ENCODE measurements at regions not wholly inside any gene's neighbourhood (a gene's known extent, or its start where the extent isn't known, plus 50 kb on each side); places are given as distances from the start of the nearest gene placed in this dataset.

GRCh38 chr11:116537121-116537520, 235.7 kb downstream of the BUD13 start:
- POLR2A ChIA-PET: no interaction called here
- Mint-ChIP-seq H3K27me3 (ENCODE audit: insufficient read depth, unreplicated experiment) (peaks cover 36% of the 10 kb centered on the region), H3K4me1 (ENCODE audit: low read depth, unreplicated experiment) (no peaks in the 10 kb centered on the region), H3K36me3 (ENCODE audit: insufficient read depth, unreplicated experiment) (no peaks in the 10 kb centered on the region), H3K9me3 (ENCODE audit: unreplicated experiment) (no peaks in the 10 kb centered on the region), H3K4me3 (ENCODE audit: unreplicated experiment) (no peak overlapping the region), H3K27ac (ENCODE audit: unreplicated experiment) (no peak overlapping the region)
- intact Hi-C loops (cut with micrococcal nuclease; ENCODE audit: unreplicated experiment): no loop called here
- Histone ChIP-seq H3K4me1 (no peaks in the 10 kb centered on the region), H3K27me3 (replicated peaks; ENCODE audit: control insufficient read depth, insufficient read depth, low read length) (peaks cover 9% of the 10 kb centered on the region), H3K9me3 (no peaks in the 10 kb centered on the region; the same call in 1 of the 2 replicates), H3K4me3 (ENCODE audit: low read depth, low read length) (no peak overlapping the region), H3K36me3 (ENCODE audit: control insufficient read depth, insufficient read depth, low read length) (no peaks in the 10 kb centered on the region)
- CTCF ChIA-PET: no interaction called here
- no peak for TF ChIP-seq CTCF (IDR thresholded peaks at IDR 0.05; ENCODE audit: insufficient read depth in 1 of 2, low read depth in 1 of 2, low read length in 1 of 2, severe bottlenecking in 1 of 2, unreplicated experiment in 1 of 2)
- peak in 1 of 2 experiments; percentile 30 for DNase-seq
- no TSS peak for BruUV-seq (replicated peaks)

DNA sequence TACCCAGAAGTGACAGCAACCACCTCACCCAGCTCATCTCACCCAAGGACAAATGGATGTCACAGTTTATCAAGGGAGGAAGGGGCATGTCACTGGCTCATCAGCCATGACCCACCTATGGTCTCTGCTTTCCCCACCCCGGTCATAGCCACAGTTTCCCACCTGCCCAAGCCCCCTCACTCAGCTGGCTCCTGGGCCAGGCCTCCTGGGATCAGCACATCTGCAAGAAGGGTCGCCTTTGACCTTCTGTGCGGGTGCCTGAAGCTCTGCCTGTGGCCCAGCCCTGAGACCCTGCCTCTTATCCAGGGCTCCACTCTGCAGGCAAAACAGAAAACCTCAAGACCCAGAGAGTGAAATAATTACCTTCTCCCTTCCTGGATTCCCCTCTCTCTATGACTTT, 236.4 kb downstream of the BUD13 start:
- Mint-ChIP-seq H3K36me3 (ENCODE audit: insufficient read depth, unreplicated experiment) (no peaks in the 10 kb centered on the region), H3K4me3 (ENCODE audit: unreplicated experiment) (no peak overlapping the region), H3K27me3 (ENCODE audit: insufficient read depth, unreplicated experiment) (peaks cover 41% of the 10 kb centered on the region), H3K27ac (ENCODE audit: unreplicated experiment) (no peak overlapping the region), H3K9me3 (ENCODE audit: unreplicated experiment) (no peaks in the 10 kb centered on the region), H3K4me1 (ENCODE audit: low read depth, unreplicated experiment) (no peaks in the 10 kb centered on the region)
- H3K4me3 ChIP-seq (ENCODE audit: low read depth, low read length): no peak overlapping the region
- H3K9me3 ChIP-seq: no peaks in the 10 kb centered on the region; the same call in 1 of the 2 replicates
- TF ChIP-seq CTCF (IDR thresholded peaks at IDR 0.05; ENCODE audit: insufficient read depth in 1 of 2, low read depth in 1 of 2, low read length in 1 of 2, severe bottlenecking in 1 of 2, unreplicated experiment in 1 of 2): no peak
- ChIA-PET POLR2A (no interaction called here), CTCF (interaction anchor here (0.6 to 1.0 kb wide), 2 partner anchors 12 to 155 kb away, joined by 3 read pairs; no protein-coding TSS in a partner anchor)
- H3K27me3 ChIP-seq (replicated peaks; ENCODE audit: control insufficient read depth, insufficient read depth, low read length): peaks cover 9% of the 10 kb centered on the region
- peak in 1 of 2 experiments; percentile 33 for DNase-seq
- H3K4me1 ChIP-seq: no peaks in the 10 kb centered on the region
- BruUV-seq (replicated peaks): no TSS peak
- no peaks in the 10 kb centered on the region for H3K36me3 ChIP-seq (ENCODE audit: control insufficient read depth, insufficient read depth, low read length)
- intact Hi-C loops (cut with micrococcal nuclease; ENCODE audit: unreplicated experiment): no loop called here

DNA sequence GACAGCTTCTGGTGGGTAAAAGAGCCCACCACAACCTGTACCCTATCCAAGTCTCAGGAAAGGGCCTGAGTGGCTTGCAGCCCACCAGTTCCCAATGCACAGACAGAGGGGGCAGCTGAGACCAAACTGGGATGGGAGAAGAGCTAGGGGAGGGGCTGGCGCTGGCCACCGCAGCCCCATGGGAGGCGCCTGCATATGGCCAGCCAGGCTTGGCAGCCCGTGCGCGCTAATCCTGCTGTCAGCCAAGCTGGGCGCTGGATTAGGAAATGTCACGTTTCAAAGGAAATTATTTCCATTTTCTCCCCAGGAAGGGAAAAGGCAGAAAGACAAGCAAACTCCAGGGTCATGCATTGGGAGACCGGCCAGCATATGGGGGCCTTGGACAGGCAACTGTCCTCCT, 236.8 kb downstream of the BUD13 start:
- no peak for DNase-seq
- Histone ChIP-seq H3K4me3 (ENCODE audit: low read depth, low read length) (no peak overlapping the region), H3K4me1 (no peaks in the 10 kb centered on the region), H3K9me3 (no peaks in the 10 kb centered on the region; the same call in 1 of the 2 replicates), H3K27me3 (replicated peaks; ENCODE audit: control insufficient read depth, insufficient read depth, low read length) (peaks cover 9% of the 10 kb centered on the region), H3K36me3 (ENCODE audit: control insufficient read depth, insufficient read depth, low read length) (no peaks in the 10 kb centered on the region)
- CTCF ChIA-PET: interaction anchor here (0.6 to 1.0 kb wide), 2 partner anchors 12 to 155 kb away, joined by 3 read pairs; no protein-coding TSS in a partner anchor
- intact Hi-C loops (cut with micrococcal nuclease; ENCODE audit: unreplicated experiment): no loop called here
- peaks cover 42% of the 10 kb centered on the region for H3K27me3 Mint-ChIP-seq (ENCODE audit: insufficient read depth, unreplicated experiment)
- no TSS peak for BruUV-seq (replicated peaks)
- H3K9me3 Mint-ChIP-seq (ENCODE audit: unreplicated experiment): no peaks in the 10 kb centered on the region
- no peaks in the 10 kb centered on the region for H3K4me1 Mint-ChIP-seq (ENCODE audit: low read depth, unreplicated experiment)
- no peak overlapping the region for H3K4me3 Mint-ChIP-seq (ENCODE audit: unreplicated experiment)
- no peaks in the 10 kb centered on the region for H3K36me3 Mint-ChIP-seq (ENCODE audit: insufficient read depth, unreplicated experiment)
- POLR2A ChIA-PET: no interaction called here
- no peak for TF ChIP-seq CTCF (IDR thresholded peaks at IDR 0.05; ENCODE audit: insufficient read depth in 1 of 2, low read depth in 1 of 2, low read length in 1 of 2, severe bottlenecking in 1 of 2, unreplicated experiment in 1 of 2)
- no peak overlapping the region for H3K27ac Mint-ChIP-seq (ENCODE audit: unreplicated experiment)

Measured in Caco-2 (cell line).